Ramos (cell line): ENCODE measurements at regions not wholly inside any gene's neighbourhood (a gene's known extent, or its start where the extent isn't known, plus 50 kb on each side); places are given as distances from the start of the nearest gene placed in this dataset.
"Not testable (repeated sequence)": the region's sequence is repeated elsewhere in the genome, so short reads cannot be mapped to it uniquely, and the experiment has no call there.

ENCODE experiments used
- in situ Hi-C: fragments of 300-500 bp; cut with MboI; formaldehyde crosslinking; loops from one replicate; pipeline ENCODE4 v1.14.3; 2022; ENCODE audit warnings: low sequenced_read_pairs; ENCODE audit not compliant: unreplicated experiment

GRCh38 chr1:30588311-30589073 lies 134.9 kb downstream of the MATN1 start:
- in situ Hi-C loops = no loop called here

GRCh38 chr1:30586671-30587070 lies 136.7 kb downstream of the MATN1 start:
- in situ Hi-C loops = no loop called here

GRCh38 chr1:30579580-30579979 lies 143.8 kb downstream of the MATN1 start:
- in situ Hi-C loops = no loop called here

GRCh38 chr1:30575066-30575465 lies 148.3 kb downstream of the MATN1 start:
- in situ Hi-C loops = no loop called here

- in situ Hi-C loops = no loop called here
These were observed 151.2 kb downstream of the MATN1 start for GRCh38 chr1:30572192-30572591.

GRCh38 chr1:30571380-30571779 lies 152.0 kb downstream of the MATN1 start:
- in situ Hi-C loops = no loop called here

GRCh38 chr1:30569384-30569783 lies 154.0 kb downstream of the MATN1 start:
- in situ Hi-C loops = no loop called here

GRCh38 chr1:30562559-30562958 lies 160.8 kb downstream of the MATN1 start:
- in situ Hi-C loops = no loop called here

GRCh38 chr1:30551603-30552002 lies 171.8 kb downstream of the MATN1 start:
- in situ Hi-C loops = no loop called here

GRCh38 chr1:30550365-30551220 lies 172.8 kb downstream of the MATN1 start:
- in situ Hi-C loops = no loop called here

GRCh38 chr1:30549872-30550271 lies 173.5 kb downstream of the MATN1 start:
- in situ Hi-C loops = not testable (repeated sequence)

- in situ Hi-C loops = no loop called here
These were observed 175.1 kb downstream of the MATN1 start for GRCh38 chr1:30548294-30548693.

- in situ Hi-C loops = not testable (repeated sequence)
These were observed 176.1 kb downstream of the MATN1 start for GRCh38 chr1:30547326-30547725.

GRCh38 chr1:30545365-30545764 lies 178.0 kb downstream of the MATN1 start:
- in situ Hi-C loops = no loop called here

GRCh38 chr1:30541721-30542485 lies 181.5 kb downstream of the MATN1 start:
- in situ Hi-C loops = no loop called here

GRCh38 chr1:30540611-30541192 lies 182.7 kb downstream of the MATN1 start:
- in situ Hi-C loops = no loop called here

- in situ Hi-C loops = no loop called here
These were observed 183.5 kb downstream of the MATN1 start for GRCh38 chr1:30539884-30540283.

GRCh38 chr1:30538993-30539867 lies 184.2 kb downstream of the MATN1 start:
- in situ Hi-C loops = no loop called here

- in situ Hi-C loops = no loop called here
These were observed 185.0 kb downstream of the MATN1 start for GRCh38 chr1:30538226-30538992.
